ENCODE measurements at regions not wholly inside any gene's neighbourhood (a gene's known extent, or its start where the extent isn't known, plus 50 kb on each side); places are given as distances from the start of the nearest gene placed in this dataset.

DNA sequence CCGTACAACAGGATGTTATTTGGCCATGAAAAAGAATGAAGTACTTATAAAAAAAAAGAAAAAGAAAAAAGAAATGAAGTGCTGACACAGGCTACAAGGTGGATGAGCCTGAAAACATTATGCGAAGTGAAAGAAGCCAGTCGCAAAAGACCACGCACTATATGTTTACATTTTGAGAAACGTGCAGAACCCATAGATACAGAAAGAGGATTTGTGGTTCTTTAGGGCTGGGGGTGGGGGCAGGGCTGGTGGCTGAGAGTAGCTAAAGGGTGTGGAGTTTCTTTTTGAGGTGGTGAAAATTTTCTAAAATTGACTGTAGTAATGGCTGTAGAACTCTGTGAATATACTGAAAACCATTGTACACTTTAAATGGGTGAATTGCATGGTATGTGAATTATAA, 86.0 kb upstream of the FAM20C start:
- no peak overlapping the region for H3K9ac ChIP-seq (ENCODE audit: low read length)
- H3K27ac ChIP-seq (ENCODE audit: low read depth, low read length) = no peak overlapping the region
- no peaks in the 10 kb centered on the region for H3K4me1 ChIP-seq (ENCODE audit: control insufficient read depth, insufficient read depth, low read length)

DNA sequence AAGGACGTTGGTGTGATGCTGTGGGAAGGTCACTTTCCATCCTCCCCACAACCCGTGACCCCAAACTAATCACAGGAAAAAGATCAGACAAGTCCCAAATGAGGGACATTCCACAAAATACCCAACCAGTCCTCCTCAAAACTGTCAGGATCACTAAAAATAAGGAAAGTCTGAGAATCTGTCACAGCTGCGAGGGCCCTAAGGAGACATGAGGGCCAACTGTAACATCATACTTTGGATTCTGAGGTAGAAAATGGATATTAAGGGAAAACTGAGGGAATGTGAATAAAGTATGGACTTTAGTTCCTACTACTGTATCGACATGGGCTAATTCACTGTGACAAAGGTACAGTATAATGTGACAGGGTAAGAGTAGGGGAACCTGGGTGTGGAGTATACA, 85.1 kb upstream of the FAM20C start:
- H3K36me3 ChIP-seq (ENCODE audit: control insufficient read depth, insufficient read depth, low read length) = no peaks in the 10 kb centered on the region
- H3K27me3 ChIP-seq (ENCODE audit: control insufficient read depth, insufficient read depth, low read length) = no peaks in the 10 kb centered on the region
- no peak overlapping the region for H3K4me3 ChIP-seq (ENCODE audit: low read length)
- H3K4me1 ChIP-seq (ENCODE audit: control insufficient read depth, insufficient read depth, low read length) = no peaks in the 10 kb centered on the region
- H3K27ac ChIP-seq (ENCODE audit: low read depth, low read length) = no peak overlapping the region
- H3K9ac ChIP-seq (ENCODE audit: low read length) = no peak overlapping the region

More for the DNA sequence above, 86.0 kb upstream of the FAM20C start:
- no peaks in the 10 kb centered on the region for H3K27me3 ChIP-seq (ENCODE audit: control insufficient read depth, insufficient read depth, low read length)
- no peak overlapping the region for H3K4me3 ChIP-seq (ENCODE audit: low read length)
- H3K36me3 ChIP-seq (ENCODE audit: control insufficient read depth, insufficient read depth, low read length) = no peaks in the 10 kb centered on the region

DNA sequence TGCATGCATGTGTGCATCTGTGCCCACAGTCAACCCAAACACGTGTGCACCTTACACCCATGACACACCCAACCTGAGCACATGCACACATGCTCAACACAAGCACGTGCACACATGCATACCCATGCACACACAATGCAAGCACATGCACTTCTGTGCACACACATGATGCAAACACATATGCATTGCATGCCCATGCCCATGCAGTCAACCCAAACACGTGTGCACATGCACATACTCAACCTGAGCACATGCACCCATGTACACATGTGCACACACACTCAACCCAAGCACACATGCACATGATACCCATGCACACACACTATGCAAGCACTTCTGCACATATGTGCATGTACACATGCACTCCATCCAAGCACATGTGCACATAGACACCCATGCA, 84.5 kb upstream of the FAM20C start:
- Histone ChIP-seq H3K4me1 (ENCODE audit: control insufficient read depth, insufficient read depth, low read length) (no peaks in the 10 kb centered on the region), H3K36me3 (ENCODE audit: control insufficient read depth, insufficient read depth, low read length) (no peaks in the 10 kb centered on the region), H3K27ac (ENCODE audit: low read depth, low read length) (no peak overlapping the region)

DNA sequence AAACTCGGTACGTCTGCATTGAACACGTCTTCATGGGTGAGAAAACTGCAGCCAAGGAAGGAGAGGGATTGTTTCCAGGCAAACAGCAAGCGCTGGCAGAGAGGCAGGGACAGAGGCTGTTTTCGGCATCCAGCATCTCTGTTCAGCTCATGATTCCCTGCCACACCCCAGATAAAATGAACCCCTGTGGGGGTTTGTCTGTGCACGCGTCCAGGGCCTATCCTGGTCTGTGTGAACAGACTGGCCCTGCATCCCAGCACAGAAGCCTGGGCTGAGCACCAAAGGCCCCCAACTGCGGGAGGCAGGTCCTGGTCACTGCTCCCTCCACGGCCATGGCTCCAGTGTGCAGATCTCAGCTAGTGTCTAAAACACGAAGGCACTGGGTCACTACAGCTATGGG, 83.3 kb upstream of the FAM20C start:
- no peaks in the 10 kb centered on the region for H3K36me3 ChIP-seq (ENCODE audit: control insufficient read depth, insufficient read depth, low read length)

More for the DNA sequence above, 84.5 kb upstream of the FAM20C start:
- H3K27me3 ChIP-seq (ENCODE audit: control insufficient read depth, insufficient read depth, low read length) = no peaks in the 10 kb centered on the region
- H3K9ac ChIP-seq (ENCODE audit: low read length) = no peak overlapping the region
- no peak overlapping the region for H3K4me3 ChIP-seq (ENCODE audit: low read length)

DNA sequence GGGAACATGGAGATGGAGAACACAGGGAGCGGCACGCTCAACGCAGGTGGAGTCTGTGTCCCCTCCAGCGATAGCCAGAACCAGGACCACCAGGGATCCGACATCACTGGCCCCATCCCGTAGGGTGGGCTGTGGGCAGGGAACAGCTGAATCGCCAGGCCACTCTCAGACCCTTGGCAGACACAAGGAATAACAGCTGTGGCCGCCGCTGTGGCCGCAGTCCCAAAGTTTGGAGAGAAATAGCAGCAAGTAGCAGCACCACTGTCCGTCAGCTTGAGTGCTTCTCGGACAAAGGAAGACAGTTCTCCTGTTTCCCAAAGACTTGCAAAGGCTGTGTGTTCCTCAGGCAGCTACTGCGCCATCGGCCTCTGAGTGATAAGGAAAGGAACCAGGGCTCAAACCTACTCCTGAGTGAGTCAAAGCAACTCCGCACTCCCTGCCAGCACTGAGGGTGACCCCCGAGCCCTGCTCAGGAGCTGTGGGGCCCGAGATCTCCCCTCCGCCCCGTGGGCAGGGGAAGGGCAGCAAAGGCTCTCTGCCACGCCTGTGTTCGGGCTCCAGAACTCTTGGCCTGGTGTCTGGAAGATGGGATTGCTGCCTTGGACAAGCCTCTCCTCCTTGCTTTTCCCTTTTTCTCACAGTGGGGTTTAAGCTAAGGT, 82.3 kb upstream of the FAM20C start:
- no peaks in the 10 kb centered on the region for H3K27me3 ChIP-seq (ENCODE audit: control insufficient read depth, insufficient read depth, low read length)
- no peaks in the 10 kb centered on the region for H3K36me3 ChIP-seq (ENCODE audit: control insufficient read depth, insufficient read depth, low read length)
- H3K9ac ChIP-seq (ENCODE audit: low read length) = no peak overlapping the region
- no peak overlapping the region for H3K4me3 ChIP-seq (ENCODE audit: low read length)
- no peaks in the 10 kb centered on the region for H3K4me1 ChIP-seq (ENCODE audit: control insufficient read depth, insufficient read depth, low read length)
- no peak overlapping the region for H3K27ac ChIP-seq (ENCODE audit: low read depth, low read length)

More for the DNA sequence above, 83.3 kb upstream of the FAM20C start:
- H3K4me1 ChIP-seq (ENCODE audit: control insufficient read depth, insufficient read depth, low read length) = no peaks in the 10 kb centered on the region
- no peak overlapping the region for H3K4me3 ChIP-seq (ENCODE audit: low read length)
- no peak overlapping the region for H3K9ac ChIP-seq (ENCODE audit: low read length)
- no peak overlapping the region for H3K27ac ChIP-seq (ENCODE audit: low read depth, low read length)
- H3K27me3 ChIP-seq (ENCODE audit: control insufficient read depth, insufficient read depth, low read length) = no peaks in the 10 kb centered on the region

DNA sequence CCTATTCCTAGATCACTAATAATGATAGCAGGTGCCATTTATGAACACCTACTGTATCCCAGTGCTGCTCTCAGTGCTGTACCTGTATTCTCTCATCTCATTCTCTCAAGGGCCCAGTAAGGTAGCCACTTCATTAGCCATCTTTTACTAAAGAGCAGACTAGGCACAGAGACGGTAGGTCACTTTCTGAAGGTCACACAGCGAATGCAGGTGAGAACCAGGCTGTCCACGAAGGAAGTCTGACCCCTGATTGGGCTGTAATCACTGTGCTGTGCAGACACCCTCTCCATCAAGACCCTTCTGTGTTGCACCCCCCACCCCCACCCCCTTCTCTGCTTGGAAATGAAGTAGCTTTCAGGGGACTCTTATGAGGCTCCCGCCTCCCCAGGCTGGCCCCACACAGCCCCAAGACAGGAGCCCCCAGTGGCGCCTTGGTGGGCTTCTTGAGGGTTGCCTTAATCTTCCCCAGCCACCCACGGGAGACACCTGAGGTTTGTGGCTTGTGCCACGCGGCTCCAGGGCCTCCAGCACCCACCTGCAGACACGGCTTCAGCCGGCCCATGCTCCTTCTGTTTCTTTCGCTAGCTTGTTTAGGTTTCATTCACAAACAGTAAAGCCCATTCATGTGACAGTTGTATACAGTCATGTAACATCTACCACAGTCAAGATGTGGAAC, 81.7 kb upstream of the FAM20C start:
- H3K9ac ChIP-seq (ENCODE audit: low read length) = no peak overlapping the region
- no peak overlapping the region for H3K27ac ChIP-seq (ENCODE audit: low read depth, low read length)
- no peaks in the 10 kb centered on the region for H3K4me1 ChIP-seq (ENCODE audit: control insufficient read depth, insufficient read depth, low read length)
- no peaks in the 10 kb centered on the region for H3K27me3 ChIP-seq (ENCODE audit: control insufficient read depth, insufficient read depth, low read length)
- H3K36me3 ChIP-seq (ENCODE audit: control insufficient read depth, insufficient read depth, low read length) = no peaks in the 10 kb centered on the region
- no peak overlapping the region for H3K4me3 ChIP-seq (ENCODE audit: low read length)

DNA sequence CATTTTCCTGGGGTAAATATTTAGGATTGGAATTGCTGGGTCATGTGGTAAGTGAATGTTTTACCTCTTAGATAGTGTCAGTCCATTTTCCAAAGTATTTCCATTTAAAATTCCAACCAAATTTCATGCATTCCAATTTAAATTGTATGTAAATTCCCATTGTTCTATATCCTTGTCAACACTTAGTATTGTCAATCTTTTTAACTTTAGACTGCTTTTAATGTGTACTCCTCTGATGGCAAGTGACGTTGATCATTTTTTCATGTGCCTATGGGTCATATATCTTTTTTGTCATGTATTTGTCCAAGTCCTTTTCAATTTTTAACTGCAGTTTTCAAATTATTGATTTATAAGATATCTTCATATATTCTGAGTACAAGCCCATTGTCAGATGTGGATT, 80.8 kb upstream of the FAM20C start:
- Histone ChIP-seq H3K36me3 (ENCODE audit: control insufficient read depth, insufficient read depth, low read length) (no peaks in the 10 kb centered on the region), H3K9ac (ENCODE audit: low read length) (no peak overlapping the region), H3K4me1 (ENCODE audit: control insufficient read depth, insufficient read depth, low read length) (no peaks in the 10 kb centered on the region), H3K27ac (ENCODE audit: low read depth, low read length) (no peak overlapping the region), H3K27me3 (ENCODE audit: control insufficient read depth, insufficient read depth, low read length) (no peaks in the 10 kb centered on the region), H3K4me3 (ENCODE audit: low read length) (no peak overlapping the region)

DNA sequence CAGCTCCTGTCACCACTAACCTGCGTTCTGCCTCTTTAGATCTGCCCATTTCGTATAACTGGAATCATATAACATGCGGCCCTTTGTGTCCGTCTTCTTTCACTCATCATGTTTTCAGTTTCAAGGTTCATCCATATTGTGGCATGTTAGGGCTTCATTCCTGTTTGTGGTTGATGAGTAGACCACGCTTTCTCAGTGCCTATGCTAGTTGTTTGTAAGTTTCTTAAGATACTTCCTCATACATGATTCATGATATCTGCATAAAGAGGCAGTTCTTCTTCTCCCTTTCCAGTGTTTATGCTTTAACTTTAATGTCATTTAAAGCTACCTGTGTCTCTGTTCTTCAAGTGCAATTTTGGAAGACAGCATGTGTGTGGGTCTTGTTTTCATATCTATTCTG, 79.5 kb upstream of the FAM20C start:
- Histone ChIP-seq H3K27ac (ENCODE audit: low read depth, low read length) (no peak overlapping the region), H3K4me3 (ENCODE audit: low read length) (no peak overlapping the region), H3K9ac (ENCODE audit: low read length) (no peak overlapping the region), H3K27me3 (ENCODE audit: control insufficient read depth, insufficient read depth, low read length) (no peaks in the 10 kb centered on the region), H3K4me1 (ENCODE audit: control insufficient read depth, insufficient read depth, low read length) (no peaks in the 10 kb centered on the region), H3K36me3 (ENCODE audit: control insufficient read depth, insufficient read depth, low read length) (no peaks in the 10 kb centered on the region)

DNA sequence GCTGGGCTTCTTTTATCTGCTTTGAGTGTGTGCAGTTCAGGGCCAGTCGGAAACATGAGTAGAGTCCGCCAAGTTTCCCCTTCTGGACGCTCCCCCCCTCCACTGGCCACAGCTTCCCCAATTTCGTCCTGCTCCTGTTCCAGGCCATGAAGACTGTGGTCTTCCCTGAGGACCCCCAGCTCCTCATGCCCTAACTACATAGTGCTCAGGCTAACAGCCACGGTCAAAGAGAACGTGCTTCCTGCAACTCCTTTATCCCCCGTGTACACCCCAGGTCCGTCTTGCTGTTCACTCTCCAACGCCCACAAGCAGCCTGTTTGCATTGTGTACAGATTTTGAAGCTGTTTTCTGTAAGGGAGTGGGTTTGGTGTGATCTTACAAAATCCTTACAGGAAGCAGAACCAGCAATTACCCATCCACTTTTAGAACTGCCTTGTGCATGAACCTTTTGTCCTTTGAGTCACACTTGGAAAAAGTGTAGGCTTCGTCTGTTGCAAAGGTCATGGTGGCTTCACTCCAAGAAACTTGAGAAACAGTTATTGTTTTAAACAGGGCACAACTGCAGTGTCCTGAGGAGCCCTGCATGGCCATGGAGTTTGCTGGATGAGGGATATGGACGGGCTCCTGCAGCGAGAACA, 77.0 kb upstream of the FAM20C start:
- Histone ChIP-seq H3K4me1 (ENCODE audit: control insufficient read depth, insufficient read depth, low read length) (no peaks in the 10 kb centered on the region), H3K9ac (ENCODE audit: low read length) (no peak overlapping the region), H3K4me3 (ENCODE audit: low read length) (no peak overlapping the region), H3K36me3 (ENCODE audit: control insufficient read depth, insufficient read depth, low read length) (no peaks in the 10 kb centered on the region), H3K27me3 (ENCODE audit: control insufficient read depth, insufficient read depth, low read length) (no peaks in the 10 kb centered on the region), H3K27ac (ENCODE audit: low read depth, low read length) (peak overlapping the region; percentile 56)

DNA sequence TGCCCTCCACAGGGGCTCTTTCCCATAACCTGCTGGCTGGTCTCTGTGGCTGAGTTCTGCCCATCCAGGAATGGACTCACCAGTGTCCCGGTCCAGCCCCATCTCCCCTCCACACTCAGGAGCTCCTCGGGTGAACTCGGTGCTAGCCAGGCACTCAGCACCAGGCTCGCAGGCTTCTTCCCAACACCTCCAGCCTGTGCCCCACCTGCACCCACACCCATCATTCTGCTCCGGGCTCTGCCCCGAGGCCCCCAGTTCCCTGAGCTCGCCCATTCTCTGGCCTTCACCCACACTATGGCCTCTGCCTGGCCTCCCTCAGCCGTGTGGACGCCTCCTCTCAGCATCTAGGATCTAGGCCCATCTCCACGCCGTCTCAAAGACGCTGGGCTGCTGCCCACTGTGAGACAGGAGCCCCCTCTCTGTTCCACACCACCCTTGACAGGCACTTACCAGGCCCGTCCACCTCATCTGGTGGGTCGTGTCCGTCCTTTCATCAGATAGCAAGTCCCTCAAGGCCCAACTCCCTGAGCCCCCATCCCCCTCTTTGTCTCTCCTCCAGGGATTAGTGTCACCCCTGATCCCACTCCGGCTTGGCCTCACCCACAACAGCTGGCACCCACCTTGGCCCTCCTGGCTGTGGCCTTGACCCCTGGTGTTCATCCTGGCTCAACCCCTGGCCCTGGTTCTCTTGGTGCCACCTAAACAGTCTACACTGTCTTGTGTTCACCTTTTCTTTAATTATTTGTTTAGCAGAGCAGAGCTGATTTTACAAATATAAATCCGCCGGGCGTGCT, 76.0 kb upstream of the FAM20C start:
- H3K4me3 ChIP-seq (ENCODE audit: low read length) = no peak overlapping the region
- no peaks in the 10 kb centered on the region for H3K36me3 ChIP-seq (ENCODE audit: control insufficient read depth, insufficient read depth, low read length)
- H3K27ac ChIP-seq (ENCODE audit: low read depth, low read length) = no peak overlapping the region
- H3K9ac ChIP-seq (ENCODE audit: low read length) = no peak overlapping the region
- no peaks in the 10 kb centered on the region for H3K27me3 ChIP-seq (ENCODE audit: control insufficient read depth, insufficient read depth, low read length)
- no peaks in the 10 kb centered on the region for H3K4me1 ChIP-seq (ENCODE audit: control insufficient read depth, insufficient read depth, low read length)

DNA sequence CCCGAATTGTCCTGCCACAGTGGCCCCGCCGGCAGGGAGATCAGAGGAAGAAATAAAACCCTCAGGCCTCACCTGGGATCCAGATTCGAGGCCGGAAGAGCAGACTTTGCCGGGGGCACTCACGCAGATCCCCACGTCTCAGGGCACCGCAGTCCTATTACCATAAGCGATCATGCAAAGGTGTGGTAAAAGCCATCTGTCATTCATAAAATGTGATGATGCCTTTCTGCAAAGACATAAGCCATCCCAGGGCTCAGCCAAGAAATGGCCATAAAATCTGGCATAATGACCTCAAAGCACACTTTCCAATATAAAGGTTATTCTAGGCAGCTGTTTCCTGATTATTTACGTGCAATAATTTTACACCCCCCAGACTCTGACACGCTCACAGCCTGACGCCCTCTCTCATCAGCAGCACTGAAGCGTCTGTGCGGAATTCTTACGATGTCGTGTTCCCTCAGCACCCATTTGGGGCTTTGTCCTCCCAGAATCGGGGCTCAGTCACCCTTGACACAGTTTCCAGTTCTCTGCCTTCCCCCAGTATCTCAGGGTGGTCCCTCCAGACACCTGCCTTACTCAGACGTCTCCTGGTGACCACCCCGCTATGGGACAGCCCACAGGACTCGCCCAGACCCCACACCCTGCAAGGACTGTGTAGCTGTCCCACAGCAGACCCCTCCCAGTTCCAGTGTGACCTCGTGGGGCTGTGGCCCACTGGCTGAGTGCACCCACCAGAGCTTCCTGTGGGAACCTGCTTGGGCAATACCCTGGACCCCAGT, 74.3 kb upstream of the FAM20C start:
- no peaks in the 10 kb centered on the region for H3K27me3 ChIP-seq (ENCODE audit: control insufficient read depth, insufficient read depth, low read length)
- no peak overlapping the region for H3K27ac ChIP-seq (ENCODE audit: low read depth, low read length)
- no peak overlapping the region for H3K4me3 ChIP-seq (ENCODE audit: low read length)

More for the DNA sequence above, 74.3 kb upstream of the FAM20C start:
- no peak overlapping the region for H3K9ac ChIP-seq (ENCODE audit: low read length)
- no peaks in the 10 kb centered on the region for H3K36me3 ChIP-seq (ENCODE audit: control insufficient read depth, insufficient read depth, low read length)
- H3K4me1 ChIP-seq (ENCODE audit: control insufficient read depth, insufficient read depth, low read length) = no peaks in the 10 kb centered on the region
